GM12865 (cell line): ENCODE measurements at regions not wholly inside any gene's neighbourhood (a gene's known extent, or its start where the extent isn't known, plus 50 kb on each side); places are given as distances from the start of the nearest gene placed in this dataset.

Experiments
- DNase-seq: peaks from one replicate; pipeline ENCODE4 v3.0.0; 2010; ENCODE audit warnings: low read depth
- H3K4me3 ChIP-seq: 2 replicates; pipeline ENCODE4 v1.5.1; 2011; ENCODE audit warnings: mild to moderate bottlenecking, low read depth, low read length, control low read depth
- CTCF ChIP-seq: IDR thresholded peaks from 2 replicates; pipeline ENCODE4 v1.5.1; 2011; ENCODE audit warnings: low read length, control low read depth, low read depth, inconsistent platforms; ENCODE audit not compliant: insufficient read depth; ENCODE audit errors: missing control alignments

DNA sequence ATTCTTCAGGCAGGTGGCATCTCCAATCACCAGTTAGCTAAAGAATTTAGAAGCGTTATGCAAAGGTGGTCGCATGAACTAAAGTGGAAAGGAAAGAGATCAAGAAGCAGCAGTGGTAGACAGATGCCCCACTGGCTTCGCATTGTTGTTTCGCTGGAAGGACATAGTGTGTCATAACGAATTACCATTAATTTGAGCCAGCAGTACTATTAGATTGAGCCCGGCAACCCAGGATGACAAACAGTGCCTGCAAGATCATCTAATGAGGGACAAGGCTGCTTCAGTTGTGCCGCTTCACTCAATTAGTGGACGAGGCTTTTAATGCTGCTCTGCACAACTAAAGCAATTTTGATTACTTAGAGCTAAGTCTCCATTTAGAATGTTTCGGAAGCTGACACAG, 274.5 kb upstream of the SOX5 start:
- DNase-seq: no peak
- H3K4me3 ChIP-seq: no peak overlapping the region
- no peak for TF ChIP-seq CTCF

DNA sequence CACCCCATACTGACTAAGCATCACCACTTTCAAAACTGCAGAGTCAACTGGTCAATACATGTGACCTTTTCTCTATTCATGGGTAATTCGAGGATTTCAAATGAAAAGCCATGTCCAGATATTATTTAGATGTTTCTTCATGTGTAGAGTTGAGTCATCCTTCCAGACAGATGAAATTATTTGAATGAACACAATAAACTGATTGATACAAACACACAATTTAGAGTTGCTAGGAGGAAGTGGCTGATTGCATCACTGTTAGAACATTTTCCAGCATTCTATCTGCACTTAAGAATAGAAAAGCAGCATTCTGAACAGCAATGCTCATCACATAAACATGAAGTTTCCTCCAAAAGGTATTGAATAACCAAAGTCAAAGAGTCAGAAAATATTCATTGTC, 273.5 kb upstream of the SOX5 start:
- no peak for TF ChIP-seq CTCF
- no peak overlapping the region for H3K4me3 ChIP-seq
- no peak for DNase-seq

GRCh38 chr12:24212496-24212895, 263.0 kb upstream of the SOX5 start:
- DNase-seq: peak; percentile 7
- TF ChIP-seq CTCF: no peak
- H3K4me3 ChIP-seq: no peak overlapping the region

DNA sequence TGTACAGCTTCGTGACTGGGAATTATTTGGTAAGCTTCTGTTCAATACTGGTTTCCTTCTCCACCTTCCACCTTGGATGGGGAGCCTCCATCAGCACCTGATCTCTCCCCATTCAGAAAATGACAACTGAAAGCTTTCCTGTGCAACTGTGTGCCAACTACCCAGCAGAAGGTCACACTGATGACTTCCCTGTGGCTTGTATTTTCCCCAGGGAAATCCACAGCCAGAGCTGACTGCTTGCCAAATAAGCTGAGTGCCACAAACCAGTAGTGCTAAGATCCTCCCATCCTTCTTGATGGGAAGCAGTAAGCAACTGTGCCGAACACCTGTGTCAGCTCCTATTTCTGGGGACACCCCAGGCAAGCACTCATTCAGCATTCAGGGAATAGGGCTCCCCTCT, 257.2 kb upstream of the SOX5 start:
- TF ChIP-seq CTCF: no peak
- DNase-seq: no peak
- no peak overlapping the region for H3K4me3 ChIP-seq

DNA sequence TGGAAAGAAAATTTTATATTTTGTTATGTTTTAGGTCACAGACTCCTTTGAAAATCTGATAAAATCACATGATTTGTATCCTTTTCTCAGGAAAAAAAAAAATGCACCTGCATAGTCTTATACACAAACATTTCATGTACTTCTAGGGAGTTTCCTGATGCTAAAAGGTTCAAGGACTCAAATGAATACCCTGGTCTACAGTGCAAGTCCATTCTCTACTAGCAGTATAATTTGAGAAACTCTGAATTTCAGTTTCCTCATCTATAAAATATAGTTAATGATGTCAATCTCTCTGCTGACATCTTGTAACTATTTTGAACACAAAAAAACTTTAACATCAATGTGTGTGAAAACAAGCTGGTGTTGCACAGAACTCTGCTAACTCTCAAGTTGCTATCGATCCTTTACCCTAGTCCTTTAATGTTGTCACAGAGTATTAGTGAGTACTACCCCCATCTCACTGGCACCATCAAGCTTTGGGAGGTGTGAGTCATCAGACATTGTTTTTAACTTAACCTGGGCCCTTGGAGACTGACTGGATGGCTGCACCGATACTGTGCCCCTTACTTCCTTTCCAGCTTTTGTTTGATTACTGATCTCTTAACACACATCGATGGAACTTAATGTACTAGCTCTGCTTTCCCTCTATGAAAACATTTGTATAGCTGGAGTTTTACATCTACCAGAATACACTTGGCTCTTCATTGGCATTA, 251.9 kb upstream of the SOX5 start:
- H3K4me3 ChIP-seq: no peak overlapping the region
- peak; percentile 38 for DNase-seq
- TF ChIP-seq CTCF: no peak

GRCh38 chr12:24200010-24200409, 250.5 kb upstream of the SOX5 start:
- no peak overlapping the region for H3K4me3 ChIP-seq
- TF ChIP-seq CTCF: no peak
- peak; percentile 16 for DNase-seq

DNA sequence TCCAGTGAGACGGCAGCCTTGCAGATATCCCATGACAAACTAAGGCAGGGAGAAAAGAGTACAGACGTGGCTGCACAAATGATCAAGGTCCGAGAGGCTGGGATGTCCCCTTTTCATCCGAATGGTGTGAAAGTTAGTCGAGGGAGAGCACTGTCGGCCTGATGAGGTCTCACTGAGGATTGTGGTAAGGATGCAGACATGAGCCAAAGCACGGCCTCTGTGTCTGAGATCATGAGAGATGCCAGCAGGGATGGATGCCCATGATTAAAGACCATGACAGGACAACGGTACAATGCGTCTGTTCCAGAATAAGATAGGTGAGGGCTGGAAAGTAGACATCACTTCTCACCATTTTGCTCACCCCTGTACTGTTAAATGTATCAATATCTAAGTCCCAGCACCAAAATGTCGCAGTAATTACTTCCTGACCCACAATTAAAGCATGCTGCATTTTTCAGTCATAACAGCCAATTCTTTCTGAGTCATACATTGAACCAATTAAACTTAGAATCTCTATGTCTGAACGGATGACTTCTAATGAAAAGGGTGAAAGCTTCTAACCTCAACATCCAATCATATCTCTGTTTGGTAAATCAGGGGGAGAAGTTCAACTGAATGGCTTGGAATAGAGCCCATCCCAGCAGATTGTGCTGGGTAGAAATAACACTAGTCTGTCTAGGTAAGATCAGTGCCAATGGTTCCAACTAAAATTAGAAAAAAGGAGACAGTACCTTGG, 249.6 kb upstream of the SOX5 start:
- no peak for TF ChIP-seq CTCF
- DNase-seq: peak; percentile 26
- no peak overlapping the region for H3K4me3 ChIP-seq
